ENCODE measurements at regions not wholly inside any gene's neighbourhood (a gene's known extent, or its start where the extent isn't known, plus 50 kb on each side); places are given as distances from the start of the nearest gene placed in this dataset.

- TF ChIP-seq CTCF (IDR thresholded peaks at IDR 0.05; ENCODE audit: low read depth, low read length): no peak
- DNase-seq (ENCODE audit: extremely low read depth, low read depth): no peak
Observed at GRCh38 chr1:222243902-222244301, 304.0 kb downstream of the HHIPL2 start.

GRCh38 chr1:222242492-222242891 is 305.4 kb downstream of the HHIPL2 start:
- DNase-seq (ENCODE audit: extremely low read depth, low read depth): no peak
- TF ChIP-seq CTCF (IDR thresholded peaks at IDR 0.05; ENCODE audit: low read depth, low read length): no peak

DNA sequence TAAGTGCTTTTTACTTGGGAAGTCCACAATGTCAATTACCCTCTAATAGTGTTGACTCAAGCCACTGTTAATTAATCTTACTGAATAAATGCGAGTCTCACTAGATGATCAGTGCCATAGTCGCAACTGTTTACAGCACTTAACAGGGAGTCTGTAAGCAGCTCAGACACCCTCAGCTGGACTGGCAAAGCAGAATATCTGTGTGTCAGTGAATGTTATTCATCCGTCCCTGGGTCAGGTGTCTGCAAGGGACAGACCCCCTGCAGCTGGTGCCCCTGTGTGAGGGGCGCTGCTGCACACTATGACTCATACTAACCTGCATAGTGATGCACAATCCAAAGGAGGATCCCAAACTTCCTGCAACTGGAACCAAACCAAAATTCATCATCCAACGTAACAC is 306.5 kb downstream of the HHIPL2 start:
- no peak for TF ChIP-seq CTCF (IDR thresholded peaks at IDR 0.05; ENCODE audit: low read depth, low read length)
- DNase-seq (ENCODE audit: extremely low read depth, low read depth): no peak

DNA sequence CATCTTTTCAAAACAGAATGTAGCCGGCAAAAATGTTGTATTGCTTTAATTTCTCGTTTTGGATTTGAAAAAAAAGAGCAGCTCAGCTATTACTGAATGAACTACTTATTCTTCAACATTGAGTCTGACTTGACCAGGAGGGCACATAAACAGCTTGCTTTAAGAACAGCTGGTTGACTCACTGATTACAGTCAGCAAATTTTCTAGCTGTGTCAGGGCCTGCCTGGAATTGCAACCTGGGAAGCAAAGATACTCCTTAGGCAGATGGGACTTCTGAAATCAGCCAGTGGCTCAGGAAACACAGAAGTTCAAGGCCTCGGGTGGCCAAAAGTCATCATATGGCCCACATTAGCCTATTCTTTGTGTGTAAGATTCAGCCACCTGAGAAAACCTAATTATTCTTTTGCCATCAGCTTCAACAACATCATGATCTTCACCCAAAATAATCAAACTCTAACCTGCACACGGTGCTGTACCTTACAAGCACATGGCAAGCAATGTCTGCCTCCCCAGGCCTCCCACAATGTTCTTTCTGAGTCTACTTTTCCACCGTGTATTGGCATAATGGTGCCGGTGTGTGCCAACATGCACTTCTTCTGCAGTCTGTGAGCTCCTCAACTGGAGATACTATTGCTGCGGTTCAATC is 307.2 kb downstream of the HHIPL2 start:
- no peak for TF ChIP-seq CTCF (IDR thresholded peaks at IDR 0.05; ENCODE audit: low read depth, low read length)
- no peak for DNase-seq (ENCODE audit: extremely low read depth, low read depth)

- no peak for DNase-seq (ENCODE audit: extremely low read depth, low read depth)
- no peak for TF ChIP-seq CTCF (IDR thresholded peaks at IDR 0.05; ENCODE audit: low read depth, low read length)
Observed at GRCh38 chr1:222239130-222239529, 308.8 kb downstream of the HHIPL2 start.

DNA sequence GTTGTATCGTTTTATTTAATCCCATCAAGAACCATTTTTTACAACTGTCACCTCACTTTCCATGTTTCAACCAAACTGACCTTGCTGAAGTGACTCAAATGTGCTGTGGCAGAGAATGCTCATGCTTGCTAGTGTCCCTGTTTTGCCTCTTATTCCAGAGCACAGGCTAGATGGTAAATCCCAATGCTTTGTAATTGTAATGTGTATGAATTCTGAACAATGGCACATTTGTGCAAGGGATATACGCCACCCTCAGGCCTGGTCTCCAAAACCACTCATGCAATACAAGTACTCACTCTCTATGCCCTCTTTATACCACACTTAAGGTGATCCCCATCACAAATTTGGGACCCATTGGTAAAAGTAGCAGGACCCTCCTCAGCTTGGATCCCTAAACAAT is 313.6 kb downstream of the HHIPL2 start:
- DNase-seq (ENCODE audit: extremely low read depth, low read depth): no peak
- no peak for TF ChIP-seq CTCF (IDR thresholded peaks at IDR 0.05; ENCODE audit: low read depth, low read length)

DNA sequence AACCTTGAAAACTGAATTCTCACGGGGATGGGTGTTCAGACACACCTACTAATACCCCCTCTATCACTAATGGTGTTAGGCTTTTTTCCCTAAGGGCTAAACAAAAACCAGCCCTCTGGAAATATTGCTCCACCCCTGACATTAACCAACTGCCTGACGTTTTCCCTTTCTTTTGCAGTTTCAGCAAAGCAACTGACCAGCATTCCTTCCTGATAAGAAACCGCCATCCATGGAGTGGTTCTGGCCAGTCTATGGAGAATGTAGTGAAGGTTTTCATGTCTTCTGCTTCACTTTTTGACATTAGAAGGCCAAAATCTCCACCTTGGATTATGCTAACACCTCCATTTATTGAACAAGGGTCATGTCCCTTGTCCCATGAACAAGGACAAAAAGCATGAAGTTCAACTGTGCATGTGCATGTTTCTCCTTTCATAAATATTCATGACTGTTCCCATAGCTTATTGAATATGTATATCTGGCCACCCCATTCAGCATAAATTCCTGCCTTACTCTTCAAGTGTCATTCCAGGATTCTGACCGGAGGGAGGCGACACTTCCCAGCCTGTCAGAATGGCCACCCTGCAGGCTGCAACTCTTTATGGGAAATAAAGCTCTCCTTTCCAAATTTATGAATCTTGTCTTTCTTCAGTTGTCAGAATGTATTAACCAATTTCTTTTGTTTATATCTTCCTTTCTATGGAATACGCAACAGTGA is 314.3 kb downstream of the HHIPL2 start:
- no peak for TF ChIP-seq CTCF (IDR thresholded peaks at IDR 0.05; ENCODE audit: low read depth, low read length)
- DNase-seq (ENCODE audit: extremely low read depth, low read depth): no peak
